ENCODE measurements at regions not wholly inside any gene's neighbourhood (a gene's known extent, or its start where the extent isn't known, plus 50 kb on each side); places are given as distances from the start of the nearest gene placed in this dataset.

DNA sequence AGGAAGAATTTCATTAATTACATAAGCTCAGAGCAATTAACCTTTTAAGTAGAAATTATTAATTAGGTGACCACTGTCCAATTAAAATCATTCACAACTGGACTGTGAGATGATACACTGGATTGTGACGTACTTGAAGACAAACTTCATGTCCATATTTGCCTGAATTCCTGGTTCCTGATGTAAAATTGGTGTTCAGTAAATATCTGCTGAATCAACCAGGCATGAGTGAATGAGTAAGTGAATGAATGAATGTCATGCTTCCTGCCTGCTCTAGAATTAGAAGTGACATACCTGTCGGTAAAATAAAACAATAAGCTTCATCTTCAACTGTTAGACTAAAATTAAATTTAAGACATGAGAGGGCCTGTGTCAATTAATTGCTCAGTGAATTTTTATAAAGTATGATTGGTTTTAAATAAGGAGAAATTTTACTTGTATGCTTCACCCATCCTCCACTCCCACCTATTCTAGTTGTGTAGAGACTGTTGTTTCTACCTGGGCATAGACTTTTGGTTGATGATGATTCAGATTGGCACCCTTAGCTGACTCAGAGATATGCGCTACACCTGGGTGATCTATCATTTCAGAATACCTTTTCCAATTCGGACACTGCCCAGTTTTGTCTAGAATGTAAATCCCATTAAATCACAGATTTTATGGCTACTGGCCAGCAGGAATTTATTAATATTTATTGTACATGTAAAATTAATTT is 56.9 kb upstream of the PTGS2 start (continued):
- TF ChIP-seq, protein P1, sequence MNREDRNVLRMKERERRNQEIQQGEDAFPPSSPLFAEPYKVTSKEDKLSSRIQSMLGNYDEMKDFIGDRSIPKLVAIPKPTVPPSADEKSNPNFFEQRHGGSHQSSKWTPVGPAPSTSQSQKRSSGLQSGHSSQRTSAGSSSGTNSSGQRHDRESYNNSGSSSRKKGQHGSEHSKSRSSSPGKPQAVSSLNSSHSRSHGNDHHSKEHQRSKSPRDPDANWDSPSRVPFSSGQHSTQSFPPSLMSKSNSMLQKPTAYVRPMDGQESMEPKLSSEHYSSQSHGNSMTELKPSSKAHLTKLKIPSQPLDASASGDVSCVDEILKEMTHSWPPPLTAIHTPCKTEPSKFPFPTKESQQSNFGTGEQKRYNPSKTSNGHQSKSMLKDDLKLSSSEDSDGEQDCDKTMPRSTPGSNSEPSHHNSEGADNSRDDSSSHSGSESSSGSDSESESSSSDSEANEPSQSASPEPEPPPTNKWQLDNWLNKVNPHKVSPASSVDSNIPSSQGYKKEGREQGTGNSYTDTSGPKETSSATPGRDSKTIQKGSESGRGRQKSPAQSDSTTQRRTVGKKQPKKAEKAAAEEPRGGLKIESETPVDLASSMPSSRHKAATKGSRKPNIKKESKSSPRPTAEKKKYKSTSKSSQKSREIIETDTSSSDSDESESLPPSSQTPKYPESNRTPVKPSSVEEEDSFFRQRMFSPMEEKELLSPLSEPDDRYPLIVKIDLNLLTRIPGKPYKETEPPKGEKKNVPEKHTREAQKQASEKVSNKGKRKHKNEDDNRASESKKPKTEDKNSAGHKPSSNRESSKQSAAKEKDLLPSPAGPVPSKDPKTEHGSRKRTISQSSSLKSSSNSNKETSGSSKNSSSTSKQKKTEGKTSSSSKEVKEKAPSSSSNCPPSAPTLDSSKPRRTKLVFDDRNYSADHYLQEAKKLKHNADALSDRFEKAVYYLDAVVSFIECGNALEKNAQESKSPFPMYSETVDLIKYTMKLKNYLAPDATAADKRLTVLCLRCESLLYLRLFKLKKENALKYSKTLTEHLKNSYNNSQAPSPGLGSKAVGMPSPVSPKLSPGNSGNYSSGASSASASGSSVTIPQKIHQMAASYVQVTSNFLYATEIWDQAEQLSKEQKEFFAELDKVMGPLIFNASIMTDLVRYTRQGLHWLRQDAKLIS (CRISPR knock-in tag; IDR thresholded peaks at IDR 0.05; ENCODE audit: borderline replicate concordance) = no peak
- TF ChIP-seq, protein P2, sequence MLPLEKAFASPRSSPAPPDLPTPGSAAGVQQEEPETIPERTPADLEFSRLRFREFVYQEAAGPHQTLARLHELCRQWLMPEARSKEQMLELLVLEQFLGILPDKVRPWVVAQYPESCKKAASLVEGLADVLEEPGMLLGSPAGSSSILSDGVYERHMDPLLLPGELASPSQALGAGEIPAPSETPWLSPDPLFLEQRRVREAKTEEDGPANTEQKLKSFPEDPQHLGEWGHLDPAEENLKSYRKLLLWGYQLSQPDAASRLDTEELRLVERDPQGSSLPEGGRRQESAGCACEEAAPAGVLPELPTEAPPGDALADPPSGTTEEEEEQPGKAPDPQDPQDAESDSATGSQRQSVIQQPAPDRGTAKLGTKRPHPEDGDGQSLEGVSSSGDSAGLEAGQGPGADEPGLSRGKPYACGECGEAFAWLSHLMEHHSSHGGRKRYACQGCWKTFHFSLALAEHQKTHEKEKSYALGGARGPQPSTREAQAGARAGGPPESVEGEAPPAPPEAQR (CRISPR knock-in tag; IDR thresholded peaks at IDR 0.05) = no peak
- TF ChIP-seq, protein P3, sequence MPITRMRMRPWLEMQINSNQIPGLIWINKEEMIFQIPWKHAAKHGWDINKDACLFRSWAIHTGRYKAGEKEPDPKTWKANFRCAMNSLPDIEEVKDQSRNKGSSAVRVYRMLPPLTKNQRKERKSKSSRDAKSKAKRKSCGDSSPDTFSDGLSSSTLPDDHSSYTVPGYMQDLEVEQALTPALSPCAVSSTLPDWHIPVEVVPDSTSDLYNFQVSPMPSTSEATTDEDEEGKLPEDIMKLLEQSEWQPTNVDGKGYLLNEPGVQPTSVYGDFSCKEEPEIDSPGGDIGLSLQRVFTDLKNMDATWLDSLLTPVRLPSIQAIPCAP (CRISPR knock-in tag; IDR thresholded peaks at IDR 0.05) = no peak
- TF ChIP-seq, protein P4, sequence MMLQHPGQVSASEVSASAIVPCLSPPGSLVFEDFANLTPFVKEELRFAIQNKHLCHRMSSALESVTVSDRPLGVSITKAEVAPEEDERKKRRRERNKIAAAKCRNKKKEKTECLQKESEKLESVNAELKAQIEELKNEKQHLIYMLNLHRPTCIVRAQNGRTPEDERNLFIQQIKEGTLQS (CRISPR knock-in tag; conservative IDR thresholded peaks at IDR 0.05) = no peak
- no peak for TF ChIP-seq CREB1 (CRISPR knock-in tag; IDR thresholded peaks at IDR 0.05)
- no peak for TF ChIP-seq NR1H2 (CRISPR knock-in tag; IDR thresholded peaks at IDR 0.05)
- TF ChIP-seq SMAD4 (CRISPR knock-in tag; IDR thresholded peaks at IDR 0.05) = no peak
- TF ChIP-seq RELA (CRISPR knock-in tag; IDR thresholded peaks at IDR 0.05; ENCODE audit: borderline replicate concordance) = no peak
- TF ChIP-seq, protein P5, sequence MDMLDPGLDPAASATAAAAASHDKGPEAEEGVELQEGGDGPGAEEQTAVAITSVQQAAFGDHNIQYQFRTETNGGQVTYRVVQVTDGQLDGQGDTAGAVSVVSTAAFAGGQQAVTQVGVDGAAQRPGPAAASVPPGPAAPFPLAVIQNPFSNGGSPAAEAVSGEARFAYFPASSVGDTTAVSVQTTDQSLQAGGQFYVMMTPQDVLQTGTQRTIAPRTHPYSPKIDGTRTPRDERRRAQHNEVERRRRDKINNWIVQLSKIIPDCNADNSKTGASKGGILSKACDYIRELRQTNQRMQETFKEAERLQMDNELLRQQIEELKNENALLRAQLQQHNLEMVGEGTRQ (CRISPR knock-in tag; IDR thresholded peaks at IDR 0.05) = no peak
- TF ChIP-seq, protein P6, sequence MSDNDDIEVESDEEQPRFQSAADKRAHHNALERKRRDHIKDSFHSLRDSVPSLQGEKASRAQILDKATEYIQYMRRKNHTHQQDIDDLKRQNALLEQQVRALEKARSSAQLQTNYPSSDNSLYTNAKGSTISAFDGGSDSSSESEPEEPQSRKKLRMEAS (CRISPR knock-in tag; IDR thresholded peaks at IDR 0.05) = no peak
- TF ChIP-seq, protein P7, sequence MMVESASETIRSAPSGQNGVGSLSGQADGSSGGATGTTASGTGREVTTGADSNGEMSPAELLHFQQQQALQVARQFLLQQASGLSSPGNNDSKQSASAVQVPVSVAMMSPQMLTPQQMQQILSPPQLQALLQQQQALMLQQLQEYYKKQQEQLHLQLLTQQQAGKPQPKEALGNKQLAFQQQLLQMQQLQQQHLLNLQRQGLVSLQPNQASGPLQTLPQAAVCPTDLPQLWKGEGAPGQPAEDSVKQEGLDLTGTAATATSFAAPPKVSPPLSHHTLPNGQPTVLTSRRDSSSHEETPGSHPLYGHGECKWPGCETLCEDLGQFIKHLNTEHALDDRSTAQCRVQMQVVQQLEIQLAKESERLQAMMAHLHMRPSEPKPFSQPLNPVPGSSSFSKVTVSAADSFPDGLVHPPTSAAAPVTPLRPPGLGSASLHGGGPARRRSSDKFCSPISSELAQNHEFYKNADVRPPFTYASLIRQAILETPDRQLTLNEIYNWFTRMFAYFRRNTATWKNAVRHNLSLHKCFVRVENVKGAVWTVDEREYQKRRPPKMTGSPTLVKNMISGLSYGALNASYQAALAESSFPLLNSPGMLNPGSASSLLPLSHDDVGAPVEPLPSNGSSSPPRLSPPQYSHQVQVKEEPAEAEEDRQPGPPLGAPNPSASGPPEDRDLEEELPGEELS (CRISPR knock-in tag; IDR thresholded peaks at IDR 0.05) = no peak
- no peak for TF ChIP-seq SMAD3 (CRISPR knock-in tag; IDR thresholded peaks at IDR 0.05; ENCODE audit: borderline replicate concordance)
- TF ChIP-seq ZNF138 (CRISPR knock-in tag; conservative IDR thresholded peaks at IDR 0.05) = no peak

DNA sequence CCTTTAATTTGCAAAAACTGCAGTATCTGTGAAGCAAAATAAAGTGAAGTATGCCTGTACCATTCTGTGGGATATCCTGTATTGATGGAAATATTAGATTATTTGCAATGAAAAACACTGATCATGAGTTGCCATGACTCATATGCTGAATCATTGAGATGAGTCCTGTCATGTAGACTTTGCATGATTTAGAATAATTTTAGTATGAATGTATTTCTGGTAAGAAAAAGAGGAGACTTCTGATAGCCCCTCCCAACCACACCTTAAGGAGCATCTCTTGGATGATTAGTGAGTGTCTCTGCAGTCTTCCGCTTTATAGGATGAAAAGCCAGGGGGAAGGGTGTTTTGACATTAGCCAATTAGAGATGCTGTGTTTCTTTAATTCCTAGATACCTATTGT is 55.2 kb upstream of the PTGS2 start:
- H3K4me1 Mint-ChIP-seq = peaks cover 2% of the 10 kb centered on the region; the same call in 1 of the 2 replicates
- no peaks in the 10 kb centered on the region for H3K27me3 Mint-ChIP-seq (ENCODE audit: low read depth)
- H3K27ac Mint-ChIP-seq = no peak overlapping the region
- no peak for ATAC-seq
- no peaks in the 10 kb centered on the region for H3K9me3 Mint-ChIP-seq
- no peak for DNase-seq (ENCODE audit: low spot score)
- CTCF ChIA-PET = interaction anchor here (0.6 kb wide), 1 partner anchor 600 kb away, joined by 4 read pairs; no protein-coding TSS in a partner anchor
- H3K36me3 Mint-ChIP-seq = no peaks in the 10 kb centered on the region
- POLR2A ChIA-PET = no interaction called here
- no peak overlapping the region for H3K4me3 Mint-ChIP-seq
- TF ChIP-seq NR2C2 (CRISPR knock-in tag; IDR thresholded peaks at IDR 0.05) (no peak), ELF4 (CRISPR knock-in tag; IDR thresholded peaks at IDR 0.05; ENCODE audit: low read depth) (no peak), NR1H2 (CRISPR knock-in tag; IDR thresholded peaks at IDR 0.05) (no peak), ZNF263 (CRISPR knock-in tag; IDR thresholded peaks at IDR 0.05; ENCODE audit: low read depth) (no peak), FOXK1 (CRISPR knock-in tag; IDR thresholded peaks at IDR 0.05) (no peak), SMAD4 (CRISPR knock-in tag; IDR thresholded peaks at IDR 0.05) (no peak), PRRX2 (CRISPR knock-in tag; IDR thresholded peaks at IDR 0.05) (no peak), ZNF317 (CRISPR knock-in tag; IDR thresholded peaks at IDR 0.05; ENCODE audit: borderline replicate concordance, low read depth) (no peak)
- TF ChIP-seq, protein P8, sequence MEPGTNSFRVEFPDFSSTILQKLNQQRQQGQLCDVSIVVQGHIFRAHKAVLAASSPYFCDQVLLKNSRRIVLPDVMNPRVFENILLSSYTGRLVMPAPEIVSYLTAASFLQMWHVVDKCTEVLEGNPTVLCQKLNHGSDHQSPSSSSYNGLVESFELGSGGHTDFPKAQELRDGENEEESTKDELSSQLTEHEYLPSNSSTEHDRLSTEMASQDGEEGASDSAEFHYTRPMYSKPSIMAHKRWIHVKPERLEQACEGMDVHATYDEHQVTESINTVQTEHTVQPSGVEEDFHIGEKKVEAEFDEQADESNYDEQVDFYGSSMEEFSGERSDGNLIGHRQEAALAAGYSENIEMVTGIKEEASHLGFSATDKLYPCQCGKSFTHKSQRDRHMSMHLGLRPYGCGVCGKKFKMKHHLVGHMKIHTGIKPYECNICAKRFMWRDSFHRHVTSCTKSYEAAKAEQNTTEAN (CRISPR knock-in tag; IDR thresholded peaks at IDR 0.05) = no peak
- TF ChIP-seq, protein P9, sequence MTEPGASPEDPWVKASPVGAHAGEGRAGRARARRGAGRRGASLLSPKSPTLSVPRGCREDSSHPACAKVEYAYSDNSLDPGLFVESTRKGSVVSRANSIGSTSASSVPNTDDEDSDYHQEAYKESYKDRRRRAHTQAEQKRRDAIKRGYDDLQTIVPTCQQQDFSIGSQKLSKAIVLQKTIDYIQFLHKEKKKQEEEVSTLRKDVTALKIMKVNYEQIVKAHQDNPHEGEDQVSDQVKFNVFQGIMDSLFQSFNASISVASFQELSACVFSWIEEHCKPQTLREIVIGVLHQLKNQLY (CRISPR knock-in tag; IDR thresholded peaks at IDR 0.05) = no peak
- TF ChIP-seq, protein P10, sequence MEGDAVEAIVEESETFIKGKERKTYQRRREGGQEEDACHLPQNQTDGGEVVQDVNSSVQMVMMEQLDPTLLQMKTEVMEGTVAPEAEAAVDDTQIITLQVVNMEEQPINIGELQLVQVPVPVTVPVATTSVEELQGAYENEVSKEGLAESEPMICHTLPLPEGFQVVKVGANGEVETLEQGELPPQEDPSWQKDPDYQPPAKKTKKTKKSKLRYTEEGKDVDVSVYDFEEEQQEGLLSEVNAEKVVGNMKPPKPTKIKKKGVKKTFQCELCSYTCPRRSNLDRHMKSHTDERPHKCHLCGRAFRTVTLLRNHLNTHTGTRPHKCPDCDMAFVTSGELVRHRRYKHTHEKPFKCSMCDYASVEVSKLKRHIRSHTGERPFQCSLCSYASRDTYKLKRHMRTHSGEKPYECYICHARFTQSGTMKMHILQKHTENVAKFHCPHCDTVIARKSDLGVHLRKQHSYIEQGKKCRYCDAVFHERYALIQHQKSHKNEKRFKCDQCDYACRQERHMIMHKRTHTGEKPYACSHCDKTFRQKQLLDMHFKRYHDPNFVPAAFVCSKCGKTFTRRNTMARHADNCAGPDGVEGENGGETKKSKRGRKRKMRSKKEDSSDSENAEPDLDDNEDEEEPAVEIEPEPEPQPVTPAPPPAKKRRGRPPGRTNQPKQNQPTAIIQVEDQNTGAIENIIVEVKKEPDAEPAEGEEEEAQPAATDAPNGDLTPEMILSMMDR (IDR thresholded peaks at IDR 0.05) = no peak
